Activated naive CD4-positive, alpha-beta T cell treated with anti-CD3 and anti-CD28 coated beads, Interleukin-2, amount 50 U/mL, for 24 hours (primary cell): ENCODE measurements at regions not wholly inside any gene's neighbourhood (a gene's known extent, or its start where the extent isn't known, plus 50 kb on each side); places are given as distances from the start of the nearest gene placed in this dataset.
"Not testable (repeated sequence)": the region's sequence is repeated elsewhere in the genome, so short reads cannot be mapped to it uniquely, and the experiment has no call there.

Source experiments
- H3K27ac Mint-ChIP-seq: one replicate; pipeline ENCODE4 v1.8.0; 2021; ENCODE audit warnings: mild to moderate bottlenecking, mixed read lengths
- H3K27me3 Mint-ChIP-seq: one replicate; pipeline ENCODE4 v1.8.0; 2021; ENCODE audit warnings: mixed read lengths
- H3K36me3 Mint-ChIP-seq: one replicate; pipeline ENCODE4 v1.8.0; 2021; ENCODE audit warnings: mixed read lengths
- H3K4me1 Mint-ChIP-seq: one replicate; pipeline ENCODE4 v1.8.0; 2021; ENCODE audit warnings: mixed read lengths
- H3K4me3 Mint-ChIP-seq: one replicate; pipeline ENCODE4 v1.8.0; 2021; ENCODE audit warnings: mild to moderate bottlenecking, mixed read lengths
- H3K9me3 Mint-ChIP-seq: one replicate; pipeline ENCODE4 v1.8.0; 2021; ENCODE audit warnings: mixed read lengths

DNA sequence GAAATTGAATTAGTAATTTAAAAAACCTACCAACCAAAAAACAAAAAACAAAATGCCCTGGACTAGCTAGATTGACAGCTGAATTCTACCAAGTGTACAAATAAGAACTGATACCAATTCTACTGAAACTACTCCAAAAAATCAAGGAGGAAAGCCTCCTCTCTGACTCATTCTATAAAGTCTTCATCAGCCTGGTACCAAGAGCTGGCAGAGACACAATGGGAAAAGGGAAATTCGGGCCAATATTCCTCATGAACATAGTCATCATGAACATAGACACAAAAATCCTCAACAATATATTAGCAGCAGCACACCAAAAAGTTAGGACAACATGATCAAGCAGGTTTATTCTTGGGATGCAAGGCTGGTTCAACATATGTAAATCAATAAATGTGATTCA is 2667.7 kb upstream of the PCDH20 start:
- no peak overlapping the region for H3K4me3 Mint-ChIP-seq
- no peaks in the 10 kb centered on the region for H3K36me3 Mint-ChIP-seq
- H3K4me1 Mint-ChIP-seq, result no peaks in the 10 kb centered on the region
- H3K27ac Mint-ChIP-seq, result no peak overlapping the region
- no peaks in the 10 kb centered on the region for H3K27me3 Mint-ChIP-seq
- peaks cover 5% of the 10 kb centered on the region for H3K9me3 Mint-ChIP-seq

DNA sequence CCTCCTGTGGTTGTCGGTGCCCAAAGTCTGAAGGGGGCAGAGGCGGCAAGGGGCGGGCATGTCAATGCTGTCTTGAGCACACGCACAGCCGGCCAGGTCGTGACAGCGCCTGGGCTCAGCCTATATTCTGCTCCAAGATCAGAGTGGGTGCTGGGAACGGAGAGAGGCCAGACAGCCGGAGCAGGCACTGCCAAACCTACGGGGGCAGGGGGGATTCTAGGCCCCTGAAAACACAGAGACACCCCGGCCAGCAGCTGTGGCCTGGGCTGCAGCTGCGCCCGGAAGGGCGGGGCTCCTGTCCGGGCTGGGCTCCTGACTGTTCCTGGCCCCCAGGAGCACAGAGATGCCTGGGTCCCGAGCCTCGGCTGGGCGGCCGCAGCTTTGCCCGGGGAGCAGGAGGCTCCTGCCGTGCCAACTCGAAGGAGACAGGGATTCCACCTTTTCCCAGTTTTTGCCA is 2662.9 kb upstream of the PCDH20 start:
- no peaks in the 10 kb centered on the region for H3K36me3 Mint-ChIP-seq
- H3K9me3 Mint-ChIP-seq, result peaks cover 5% of the 10 kb centered on the region
- no peaks in the 10 kb centered on the region for H3K27me3 Mint-ChIP-seq
- no peak overlapping the region for H3K4me3 Mint-ChIP-seq
- no peaks in the 10 kb centered on the region for H3K4me1 Mint-ChIP-seq
- H3K27ac Mint-ChIP-seq, result no peak overlapping the region

DNA sequence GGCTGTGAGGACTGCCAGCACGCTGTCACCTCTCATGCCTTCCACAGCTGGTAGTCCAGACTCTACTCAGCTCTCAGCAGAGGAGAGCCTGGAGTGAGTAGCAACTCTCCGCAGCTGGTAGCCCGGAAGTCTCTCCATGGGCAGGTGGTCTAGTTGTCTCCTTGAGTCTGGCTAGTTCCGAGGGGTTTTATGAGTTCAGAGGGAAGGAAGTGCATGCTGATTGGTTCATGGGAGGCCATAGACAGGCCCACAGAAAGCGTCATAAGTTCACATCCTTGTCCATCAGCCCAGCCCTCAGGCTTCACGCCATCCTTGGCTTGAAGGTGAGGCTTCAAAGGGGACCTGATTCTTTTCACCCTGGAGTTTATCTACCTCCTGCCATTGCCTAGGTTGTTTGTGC is 2662.4 kb upstream of the PCDH20 start:
- Mint-ChIP-seq H3K4me3 (no peak overlapping the region), H3K27me3 (no peaks in the 10 kb centered on the region), H3K36me3 (no peaks in the 10 kb centered on the region)

DNA sequence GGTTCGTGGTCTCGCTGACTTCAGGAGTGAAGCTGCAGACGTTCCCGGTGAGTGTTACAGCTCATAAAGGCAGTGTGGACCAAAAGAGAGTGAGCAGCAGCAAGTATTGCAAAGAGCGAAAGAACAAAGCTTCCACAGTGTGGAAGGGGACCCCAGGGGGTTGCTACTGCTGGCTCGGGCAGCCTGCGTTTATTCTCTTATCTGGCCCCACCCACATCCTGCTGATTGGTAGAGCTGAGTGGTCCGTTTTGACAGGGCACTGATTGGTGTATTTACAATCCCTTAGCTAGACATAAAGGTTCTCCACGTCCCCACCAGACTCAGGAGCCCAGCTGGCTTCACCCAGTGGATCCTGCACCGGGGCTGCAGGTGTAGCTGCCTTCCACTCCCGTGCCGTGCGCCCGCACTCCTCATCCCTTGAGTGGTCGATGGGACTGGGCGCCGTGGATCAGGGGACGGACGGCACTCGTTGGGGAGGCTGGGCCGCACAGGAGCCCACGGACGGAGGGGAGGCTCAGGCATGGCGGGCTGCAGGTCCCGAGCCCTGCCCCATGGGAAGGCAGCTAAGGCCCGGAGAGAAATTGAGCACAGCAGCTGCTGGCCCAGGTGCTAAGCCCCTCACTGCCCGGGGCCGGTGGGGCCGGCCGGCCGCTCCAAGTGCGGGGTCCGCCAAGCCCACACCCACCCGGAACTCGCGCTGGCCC is 2661.6 kb upstream of the PCDH20 start:
- H3K4me1 Mint-ChIP-seq, H3K27me3 Mint-ChIP-seq, H3K27ac Mint-ChIP-seq, H3K4me3 Mint-ChIP-seq, H3K9me3 Mint-ChIP-seq, H3K36me3 Mint-ChIP-seq: not testable (repeated sequence)

More for the DNA sequence above, 2662.4 kb upstream of the PCDH20 start:
- Mint-ChIP-seq H3K9me3 (peaks cover 5% of the 10 kb centered on the region), H3K4me1 (no peaks in the 10 kb centered on the region), H3K27ac (no peak overlapping the region)

DNA sequence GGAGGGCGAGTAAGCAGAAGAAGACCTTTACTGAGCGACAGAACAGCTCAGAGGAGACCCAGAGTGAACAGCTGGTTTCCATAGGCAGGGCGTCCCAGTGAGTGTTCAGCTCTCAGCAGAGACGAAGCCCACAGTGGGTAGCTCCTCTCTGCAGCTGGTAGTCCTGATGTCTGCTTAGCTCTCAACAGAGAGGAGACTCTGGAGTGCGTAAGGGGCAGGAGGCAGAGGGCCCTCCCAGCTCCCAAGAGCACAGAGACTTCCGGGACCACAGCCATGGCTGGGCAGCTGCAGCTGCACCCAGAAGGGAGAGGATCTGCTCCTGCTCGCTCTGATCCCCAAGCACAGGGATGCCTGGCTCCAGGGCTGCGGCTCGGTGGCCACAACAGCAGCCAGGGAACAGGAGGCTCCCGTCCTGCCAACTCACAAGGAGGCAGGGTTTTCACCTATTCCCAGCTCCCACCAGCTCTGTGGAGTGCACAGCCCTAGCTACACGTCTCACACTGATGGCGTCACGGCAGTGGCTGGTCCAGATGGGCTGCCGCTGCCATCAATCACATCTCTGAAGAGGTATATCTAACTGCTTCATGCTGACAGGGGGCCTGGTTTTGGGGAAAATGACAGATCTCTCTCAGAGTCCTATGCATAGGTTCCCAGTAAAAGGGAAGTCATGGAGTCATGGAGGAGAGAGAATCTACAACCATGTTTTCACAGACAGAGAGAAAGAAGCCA is 2660.1 kb upstream of the PCDH20 start:
- H3K27ac Mint-ChIP-seq, result no peak overlapping the region
- peaks cover 9% of the 10 kb centered on the region for H3K9me3 Mint-ChIP-seq
- no peaks in the 10 kb centered on the region for H3K27me3 Mint-ChIP-seq

DNA sequence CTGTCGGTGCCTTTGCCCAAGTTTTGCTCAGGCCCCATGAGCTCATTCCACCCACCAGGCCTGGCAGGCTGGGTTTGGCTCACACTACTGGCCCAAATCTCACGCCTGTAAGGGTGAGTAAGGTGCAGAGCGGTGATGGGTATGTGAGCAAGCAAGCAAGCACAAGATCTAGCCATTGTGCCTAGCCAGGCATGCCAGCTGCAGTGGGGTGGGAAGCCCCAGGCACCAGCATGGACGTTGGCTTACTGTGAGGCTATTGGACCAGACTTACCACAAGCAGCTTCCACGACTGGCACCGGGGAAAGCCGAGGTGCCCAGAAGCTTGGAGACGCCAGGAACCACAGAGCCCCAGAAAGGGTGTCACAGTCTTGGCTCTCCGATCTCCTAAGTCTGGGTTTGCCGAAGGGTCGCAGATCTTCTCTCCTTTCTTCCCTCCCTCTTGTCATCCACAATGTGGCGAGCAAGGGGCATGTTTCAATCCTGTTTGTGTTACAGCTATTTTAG is 2659.4 kb upstream of the PCDH20 start:
- H3K4me3 Mint-ChIP-seq, result no peak overlapping the region
- peaks cover 9% of the 10 kb centered on the region for H3K9me3 Mint-ChIP-seq
- H3K36me3 Mint-ChIP-seq, result no peaks in the 10 kb centered on the region
- no peaks in the 10 kb centered on the region for H3K27me3 Mint-ChIP-seq
- H3K27ac Mint-ChIP-seq, result no peak overlapping the region
- no peaks in the 10 kb centered on the region for H3K4me1 Mint-ChIP-seq

More for the DNA sequence above, 2660.1 kb upstream of the PCDH20 start:
- Mint-ChIP-seq H3K4me1 (no peaks in the 10 kb centered on the region), H3K4me3 (no peak overlapping the region), H3K36me3 (no peaks in the 10 kb centered on the region)

DNA sequence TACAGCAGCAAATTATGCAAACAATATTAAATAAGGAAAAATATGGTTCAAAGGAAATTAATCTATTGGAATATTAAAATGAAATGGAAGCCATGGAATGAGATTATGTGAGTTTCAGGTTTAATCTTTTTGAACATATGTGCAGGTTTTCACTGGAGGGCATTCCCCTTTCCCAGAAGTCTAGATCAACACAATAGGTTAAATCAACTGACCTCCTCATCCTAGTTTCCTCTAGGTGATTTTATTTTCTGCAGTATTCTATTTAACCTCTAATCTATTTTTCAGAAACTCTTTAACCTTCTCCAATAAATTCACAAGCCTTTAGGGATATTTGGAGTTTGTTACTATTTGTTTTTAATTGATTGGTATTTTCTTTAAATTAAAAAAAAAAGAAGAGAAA is 2657.6 kb upstream of the PCDH20 start:
- H3K4me1 Mint-ChIP-seq, result no peaks in the 10 kb centered on the region

DNA sequence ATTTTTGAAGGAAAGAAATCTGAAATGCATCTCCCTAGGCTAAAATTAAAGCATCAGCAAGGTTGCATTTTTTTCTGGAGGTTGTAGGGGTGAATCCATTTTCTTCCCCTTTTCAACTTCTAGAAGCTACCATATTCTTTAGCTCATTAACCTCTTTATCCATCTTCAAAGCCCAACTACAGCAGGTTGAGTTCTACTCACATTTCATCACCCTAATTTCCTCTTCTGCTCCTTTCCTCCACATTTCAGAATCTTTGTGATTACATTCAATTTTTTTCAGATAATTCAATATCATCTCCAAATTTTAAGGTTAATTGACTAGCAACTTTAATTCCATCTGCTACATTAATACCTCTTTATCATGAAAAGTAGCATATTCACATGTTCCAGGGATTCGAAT is 2655.7 kb upstream of the PCDH20 start:
- Mint-ChIP-seq H3K27ac (no peak overlapping the region), H3K36me3 (no peaks in the 10 kb centered on the region), H3K9me3 (peaks cover 9% of the 10 kb centered on the region), H3K4me3 (no peak overlapping the region), H3K4me1 (no peaks in the 10 kb centered on the region), H3K27me3 (no peaks in the 10 kb centered on the region)

More for the DNA sequence above, 2657.6 kb upstream of the PCDH20 start:
- no peaks in the 10 kb centered on the region for H3K27me3 Mint-ChIP-seq
- H3K4me3 Mint-ChIP-seq, result no peak overlapping the region
- H3K9me3 Mint-ChIP-seq, result peaks cover 9% of the 10 kb centered on the region
- no peaks in the 10 kb centered on the region for H3K36me3 Mint-ChIP-seq
- no peak overlapping the region for H3K27ac Mint-ChIP-seq

DNA sequence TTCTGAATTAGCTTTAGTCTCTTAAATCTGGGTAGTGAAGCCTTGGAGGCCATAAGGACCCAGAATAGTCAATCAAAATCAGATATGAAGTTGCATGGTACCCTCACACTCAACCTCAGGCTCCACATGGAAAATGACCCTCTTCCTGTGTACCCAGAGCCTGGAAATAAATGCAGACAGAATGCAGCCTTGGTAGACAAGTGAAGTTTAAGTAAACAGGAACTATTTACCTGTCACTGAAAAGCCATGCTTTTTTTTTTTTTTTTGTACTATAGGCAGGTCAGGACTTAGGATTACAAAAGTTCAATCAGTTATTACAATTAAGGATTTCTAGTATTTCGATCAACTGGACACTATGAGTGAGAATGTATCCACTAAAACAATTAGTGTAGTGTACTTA is 2654.2 kb upstream of the PCDH20 start:
- Mint-ChIP-seq H3K36me3 (no peaks in the 10 kb centered on the region), H3K4me3 (no peak overlapping the region), H3K4me1 (no peaks in the 10 kb centered on the region), H3K27me3 (no peaks in the 10 kb centered on the region), H3K9me3 (peaks cover 9% of the 10 kb centered on the region), H3K27ac (no peak overlapping the region)

DNA sequence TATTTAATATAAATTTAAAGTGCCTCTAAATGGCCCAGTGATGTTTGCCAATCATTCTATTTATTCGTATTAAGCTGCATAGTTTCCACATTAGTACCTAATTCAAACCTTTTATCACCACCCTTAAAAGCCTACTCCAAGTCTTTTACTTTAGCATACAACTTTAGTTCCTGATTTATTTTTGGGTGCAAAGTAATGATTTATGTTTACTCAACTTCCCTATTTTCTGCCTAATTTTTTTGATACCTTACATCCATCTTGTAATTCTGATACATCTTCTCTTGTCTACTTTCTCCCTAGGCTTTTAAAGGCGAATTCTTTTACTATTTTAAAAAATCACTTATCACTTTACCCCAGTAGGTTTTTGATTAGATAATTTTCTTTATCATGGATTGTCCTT is 2651.1 kb upstream of the PCDH20 start:
- Mint-ChIP-seq H3K4me1 (no peaks in the 10 kb centered on the region), H3K36me3 (no peaks in the 10 kb centered on the region), H3K27me3 (no peaks in the 10 kb centered on the region), H3K9me3 (peaks cover 5% of the 10 kb centered on the region), H3K27ac (no peak overlapping the region), H3K4me3 (no peak overlapping the region)

DNA sequence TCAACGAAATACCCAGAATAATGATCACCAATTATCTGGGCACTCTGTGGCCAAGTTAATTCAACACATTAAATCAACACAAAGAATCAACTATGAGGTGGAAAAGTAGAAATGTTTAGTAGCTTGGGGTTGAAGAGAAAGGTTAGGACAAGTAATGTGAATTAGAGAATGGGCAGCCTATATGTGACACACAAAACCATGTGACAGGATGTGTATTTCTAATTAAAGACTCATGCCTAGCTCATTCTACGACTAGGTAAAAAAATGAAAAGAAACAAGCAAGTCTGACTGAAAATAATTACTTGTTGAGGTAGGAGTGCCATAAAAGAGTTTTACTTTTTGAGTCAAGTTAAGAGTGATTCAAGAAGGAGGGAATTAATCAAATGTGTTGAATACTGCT is 2646.0 kb upstream of the PCDH20 start:
- Mint-ChIP-seq H3K9me3 (peaks cover 8% of the 10 kb centered on the region), H3K4me3 (no peak overlapping the region), H3K36me3 (no peaks in the 10 kb centered on the region), H3K4me1 (no peaks in the 10 kb centered on the region), H3K27ac (no peak overlapping the region), H3K27me3 (no peaks in the 10 kb centered on the region)

DNA sequence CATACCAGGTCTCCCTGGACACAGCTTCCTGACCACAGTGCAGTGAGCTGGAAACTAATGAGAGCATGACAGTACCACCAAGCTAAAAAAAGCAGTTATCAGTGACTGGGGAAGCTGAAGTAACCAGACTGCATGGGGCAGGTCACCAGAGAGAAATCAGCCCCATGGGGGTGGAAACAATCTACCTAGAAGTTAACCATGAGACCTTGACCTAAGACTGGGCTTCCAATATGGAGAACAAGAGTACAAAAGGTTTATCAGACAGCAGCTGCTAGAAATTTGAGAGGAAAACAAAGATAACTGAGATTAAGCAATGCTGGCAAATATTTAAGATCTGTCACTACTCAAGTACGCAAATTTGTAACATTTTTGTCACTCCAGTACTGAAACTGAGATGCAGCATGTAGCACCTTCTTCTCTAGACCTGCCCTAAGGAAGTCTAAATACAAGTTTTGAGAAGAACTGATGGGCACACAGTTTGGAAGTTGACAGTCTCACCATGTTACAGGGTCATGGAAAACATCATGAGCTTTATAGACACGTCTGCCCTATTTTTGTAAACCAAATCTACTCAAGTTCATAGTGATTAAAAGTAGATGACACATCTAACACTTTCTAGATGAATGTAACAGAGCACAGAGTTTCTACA is 2641.8 kb upstream of the PCDH20 start:
- no peaks in the 10 kb centered on the region for H3K27me3 Mint-ChIP-seq
- peaks cover 8% of the 10 kb centered on the region for H3K9me3 Mint-ChIP-seq

DNA sequence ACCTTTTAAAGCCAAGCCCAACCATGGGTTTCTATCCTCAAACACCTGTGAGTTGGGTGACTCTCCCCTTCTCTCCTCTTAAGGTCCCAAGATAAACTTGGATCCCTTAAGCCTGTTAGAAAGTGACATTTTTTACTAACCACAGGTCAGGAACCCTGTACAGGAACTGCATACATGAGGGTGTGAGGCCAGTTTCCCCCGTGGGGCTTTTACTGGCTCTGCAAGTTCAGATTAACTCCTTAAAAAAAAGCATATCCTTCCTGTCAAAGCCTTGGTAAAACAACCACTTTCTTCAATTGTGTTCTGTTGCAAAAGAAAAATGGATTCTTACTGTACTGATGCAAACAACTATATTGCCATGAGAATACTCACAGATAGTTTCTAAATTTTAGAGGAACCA is 2638.7 kb upstream of the PCDH20 start:
- no peak overlapping the region for H3K4me3 Mint-ChIP-seq
- no peaks in the 10 kb centered on the region for H3K4me1 Mint-ChIP-seq
- H3K27me3 Mint-ChIP-seq, result no peaks in the 10 kb centered on the region
- no peaks in the 10 kb centered on the region for H3K9me3 Mint-ChIP-seq
- no peak overlapping the region for H3K27ac Mint-ChIP-seq
- no peaks in the 10 kb centered on the region for H3K36me3 Mint-ChIP-seq

More for the DNA sequence above, 2641.8 kb upstream of the PCDH20 start:
- Mint-ChIP-seq H3K27ac (no peak overlapping the region), H3K4me1 (no peaks in the 10 kb centered on the region), H3K36me3 (no peaks in the 10 kb centered on the region), H3K4me3 (no peak overlapping the region)

DNA sequence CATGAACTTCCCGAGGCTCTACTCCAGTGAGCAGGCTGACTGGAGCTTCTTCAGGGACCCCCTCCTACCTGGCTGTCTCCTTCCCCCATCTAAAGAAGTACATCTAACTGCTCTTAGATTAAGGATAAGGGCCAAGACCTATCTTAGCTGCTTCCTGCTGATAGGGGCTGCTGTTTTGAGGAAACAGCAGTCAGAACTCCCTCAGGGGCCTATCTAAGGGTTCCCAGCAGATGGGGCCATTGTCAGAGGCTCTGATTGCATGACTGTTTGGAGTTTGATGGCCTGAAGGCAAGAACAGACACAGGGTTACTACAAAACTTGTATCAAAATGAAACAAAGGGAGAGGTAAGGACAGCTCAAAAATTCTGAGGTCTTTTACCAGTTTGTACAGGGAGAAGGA is 2636.9 kb upstream of the PCDH20 start:
- Mint-ChIP-seq H3K27me3 (no peaks in the 10 kb centered on the region), H3K36me3 (no peaks in the 10 kb centered on the region), H3K27ac (no peak overlapping the region), H3K9me3 (no peaks in the 10 kb centered on the region), H3K4me1 (no peaks in the 10 kb centered on the region), H3K4me3 (no peak overlapping the region)

DNA sequence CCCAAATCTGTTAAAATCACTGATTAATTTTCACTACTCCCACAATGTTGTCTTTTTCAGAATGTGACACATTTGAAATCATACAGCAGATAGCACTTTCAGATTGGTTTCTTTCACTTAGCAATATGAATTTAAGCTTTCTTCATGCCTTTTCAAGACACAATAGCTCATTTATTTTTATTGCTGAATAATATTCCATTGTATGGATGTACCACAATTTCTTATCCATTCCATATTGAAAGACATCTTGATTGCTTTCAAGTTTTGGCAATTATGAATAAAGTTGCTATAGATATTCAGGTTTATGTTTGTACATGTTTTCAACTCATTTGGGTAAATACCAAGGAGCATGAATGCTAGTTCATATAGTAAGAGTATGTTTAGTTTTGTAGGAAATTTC is 2635.6 kb upstream of the PCDH20 start:
- H3K4me1 Mint-ChIP-seq, result no peaks in the 10 kb centered on the region
- H3K36me3 Mint-ChIP-seq, result no peaks in the 10 kb centered on the region
- no peak overlapping the region for H3K4me3 Mint-ChIP-seq
- H3K27ac Mint-ChIP-seq, result no peak overlapping the region
- H3K27me3 Mint-ChIP-seq, result no peaks in the 10 kb centered on the region
- H3K9me3 Mint-ChIP-seq, result no peaks in the 10 kb centered on the region

DNA sequence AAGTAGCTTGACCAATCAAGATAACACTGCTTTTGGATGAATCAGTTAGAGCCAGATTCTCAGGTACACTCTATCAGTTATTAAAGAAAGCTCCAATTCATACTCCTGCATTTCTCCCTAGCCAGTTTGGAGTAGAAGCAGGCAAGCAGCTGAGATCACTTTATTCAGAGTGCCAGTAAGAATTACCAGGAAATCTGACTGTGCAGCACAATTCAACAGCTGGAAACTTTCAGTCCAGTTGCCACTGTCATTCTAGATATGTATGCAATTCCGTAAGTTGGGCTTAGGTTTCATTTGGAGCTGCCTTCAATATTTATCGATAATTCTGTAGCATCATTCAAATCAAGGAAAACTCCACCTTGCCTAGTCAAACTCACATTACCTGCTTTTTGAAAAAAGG is 2625.6 kb upstream of the PCDH20 start:
- Mint-ChIP-seq H3K9me3 (no peaks in the 10 kb centered on the region), H3K36me3 (no peaks in the 10 kb centered on the region), H3K27ac (no peak overlapping the region), H3K4me1 (no peaks in the 10 kb centered on the region), H3K4me3 (no peak overlapping the region), H3K27me3 (no peaks in the 10 kb centered on the region)
